ENCODE measurements at regions not wholly inside any gene's neighbourhood (a gene's known extent, or its start where the extent isn't known, plus 50 kb on each side); places are given as distances from the start of the nearest gene placed in this dataset.

GRCh38 chr6:103142902-103143301 is 1716.8 kb downstream of the HACE1 start (continued):
- TF ChIP-seq POLR2AphosphoS5 (IDR thresholded peaks at IDR 0.05; ENCODE audit: low read depth, low read length) (no peak), EZH2phosphoT487 (IDR thresholded peaks at IDR 0.05; ENCODE audit: borderline replicate concordance, low read depth) (no peak), IRF3 (IDR thresholded peaks at IDR 0.05; ENCODE audit: low read depth, low read length) (no peak), USF2 (IDR thresholded peaks at IDR 0.05; ENCODE audit: borderline replicate concordance, low read depth, low read length) (no peak), PBX3 (IDR thresholded peaks at IDR 0.05) (no peak), USF1 (IDR thresholded peaks at IDR 0.05; ENCODE audit: borderline replicate concordance, low read depth) (no peak), RFX5 (IDR thresholded peaks at IDR 0.05; ENCODE audit: low read length) (no peak), JUND (IDR thresholded peaks at IDR 0.05) (no peak), MAX (IDR thresholded peaks at IDR 0.05; ENCODE audit: low read depth) (no peak), SIN3A (IDR thresholded peaks at IDR 0.05; ENCODE audit: borderline replicate concordance, low read depth, low read length) (no peak), TEAD4 (IDR thresholded peaks at IDR 0.05; ENCODE audit: borderline replicate concordance, insufficient read depth) (no peak; the same call in 1 of the 2 replicates), RCOR1 (IDR thresholded peaks at IDR 0.05; ENCODE audit: low read length) (peak; percentile 42; the same call in 1 of the 2 replicates), GATA2 (CRISPR knock-in tag; IDR thresholded peaks at IDR 0.05) (no peak), MXI1 (IDR thresholded peaks at IDR 0.05; ENCODE audit: low read depth, low read length) (peak; percentile 31; the same call in 1 of the 2 replicates), CTCF (IDR thresholded peaks at IDR 0.05) (no peak), CHD2 (IDR thresholded peaks at IDR 0.05; ENCODE audit: low read length, partially characterized antibody) (peak; percentile 56), GABPA (IDR thresholded peaks at IDR 0.05; ENCODE audit: low read depth) (no peak)
